K562 (cell line): ENCODE measurements at regions not wholly inside any gene's neighbourhood (a gene's known extent, or its start where the extent isn't known, plus 50 kb on each side); places are given as distances from the start of the nearest gene placed in this dataset.

Experiments used
- ATAC-seq: fragments of 200-7000 bp; cut with Tn5 transposase; 3 replicates; pipeline ENCODE4 v1.9.1; 2020; ENCODE audit warnings: moderate library complexity
- BruUV-seq: library from RNA; stranded (reverse); fragments of 400-500 nt; replicated peaks from 2 replicates; lab custom pipeline; 2021; lab: Mats Ljungman, UMichigan
- CTCF ChIA-PET: fragments of 300-600 bp; formaldehyde crosslinking; extraction: SDS; loops from one replicate; lab custom pipeline; 2021; ENCODE audit warnings: low intra/inter-chr PET ratio; lab: Yijun Ruan, JAX
- POLR2A ChIA-PET: fragments of 300-600, 350-650 bp; sonication (Branson Sonifier 250); formaldehyde crosslinking; extraction: SDS; loops from one replicate; lab custom pipeline; 2021; ENCODE audit warnings: antibody characterized with exemption, inconsistent platforms; lab: Yijun Ruan, JAX
- DNase-seq, 4 experiments: peaks; one replicate each; pipeline versions ENCODE4 v3.0.0 to v3.0.0-alpha.2; 2011 to 2018; ENCODE audit warnings: low spot score in 3 of 4, mixed read lengths in 3 of 4; ENCODE audit errors: extremely low read depth in 1 of 4
- FAIRE-seq: peaks from 2 replicates; lab custom pipeline; 2011; peaks lifted over from hg19 to GRCh38; lab: Jason Lieb, UNC
- H2AFZ ChIP-seq: 2 replicates; pipeline ENCODE4 v1.6.0; 2011; ENCODE audit warnings: low read depth, low read length, control low read depth, inconsistent platforms
- H3K27ac ChIP-seq: fragments of 200-600 bp; 3 replicates; pipeline ENCODE4 v1.8.0; 2011; ENCODE audit warnings: low read depth, mild to moderate bottlenecking, control low read depth, inconsistent platforms, low read length, moderate library complexity, mixed read lengths; ENCODE audit errors: extremely low read depth
- H3K27me3 ChIP-seq, 2 experiments: fragments of 300-600 bp in 1 of 2; 2 replicates in 1 of 2; 3 replicates in 1 of 2; pipeline versions ENCODE4 v1.6.0 to v1.8.0; 2011; ENCODE audit warnings: inconsistent platforms in 2 of 2, low read length in 2 of 2, mild to moderate bottlenecking in 1 of 2, mixed read lengths in 1 of 2, moderate library complexity in 1 of 2; ENCODE audit not compliant: control insufficient read depth in 2 of 2, insufficient read depth in 2 of 2
- H3K36me3 ChIP-seq: fragments of 300-600 bp; 3 replicates; pipeline ENCODE4 v1.8.0; 2011; ENCODE audit warnings: mild to moderate bottlenecking, low read length, inconsistent platforms; ENCODE audit not compliant: control insufficient read depth, insufficient read depth
- H3K4me1 ChIP-seq, 2 experiments: fragments of 200-600 bp in 1 of 2; replicated peaks in 1 of 2; 2 replicates in 1 of 2; 3 replicates in 1 of 2; pipeline versions ENCODE4 v1.5.1 to v1.8.0; 2011; ENCODE audit warnings: inconsistent platforms in 2 of 2, low read length in 2 of 2, mild to moderate bottlenecking in 1 of 2, mixed read lengths in 1 of 2, moderate library complexity in 1 of 2; ENCODE audit not compliant: control insufficient read depth in 2 of 2, insufficient read depth in 2 of 2
- H3K4me2 ChIP-seq: 2 replicates; pipeline ENCODE4 v1.6.1; 2011; ENCODE audit warnings: low read length, control low read depth, inconsistent platforms, mixed read lengths; ENCODE audit not compliant: insufficient read depth
- H3K4me3 ChIP-seq: fragments of 200-600 bp; sonication (generic), shearing (Covaris generic); 2 replicates; pipeline ENCODE4 v1.5.1; 2016; ENCODE audit warnings: control low read depth, inconsistent platforms
- H3K79me2 ChIP-seq: fragments of 200-600 bp; 3 replicates; pipeline ENCODE4 v1.8.0; 2011; ENCODE audit warnings: low read length, inconsistent platforms; ENCODE audit not compliant: control insufficient read depth, insufficient read depth
- H3K9ac ChIP-seq, 2 experiments: 2 replicates each; pipeline versions ENCODE4 v1.6.0 to v1.6.1; 2011; ENCODE audit warnings: low read depth in 2 of 2, low read length in 2 of 2, control low read depth in 1 of 2, inconsistent platforms in 1 of 2, mild to moderate bottlenecking in 1 of 2, mixed read lengths in 1 of 2; ENCODE audit not compliant: insufficient read depth in 1 of 2
- H3K9me1 ChIP-seq: one replicate; pipeline ENCODE4 v1.6.0; 2011; ENCODE audit warnings: inconsistent platforms, mild to moderate bottlenecking, low read length, moderate library complexity; ENCODE audit not compliant: control insufficient read depth, insufficient read depth
- H3K9me3 ChIP-seq: replicated peaks from 2 replicates; pipeline ENCODE4 v1.5.1; 2011; ENCODE audit warnings: low read depth, low read length, inconsistent platforms; ENCODE audit not compliant: control insufficient read depth, insufficient read depth
- H4K20me1 ChIP-seq: replicated peaks from 2 replicates; pipeline ENCODE4 v1.6.1; 2011; ENCODE audit warnings: low read length, inconsistent platforms, mixed read lengths; ENCODE audit not compliant: control insufficient read depth, insufficient read depth
- ARNT ChIP-seq, 2 experiments: fragments of 450-650 bp; IDR thresholded peaks; 2 replicates each; pipeline ENCODE4 v1.6.1; 2016; ENCODE audit warnings: mild to moderate bottlenecking in 1 of 2
- DLX4 ChIP-seq: fragments of 250-450 bp; sonication (Bioruptor Pico); IDR thresholded peaks from 2 replicates; pipeline ENCODE4 v1.6.1; 2021; ENCODE audit warnings: mild to moderate bottlenecking
- FOXK1 ChIP-seq: sonication (generic); formaldehyde crosslinking; IDR thresholded peaks from 2 replicates; pipeline ENCODE4 v1.8.0; 2022; ENCODE audit warnings: missing genetic modification reagents, mild to moderate bottlenecking, borderline replicate concordance
- HDAC3 ChIP-seq: fragments of 450-650 bp; IDR thresholded peaks from 2 replicates; pipeline ENCODE4 v1.6.1; 2018; ENCODE audit warnings: borderline replicate concordance, mild to moderate bottlenecking, moderate library complexity; ENCODE audit not compliant: partially characterized antibody
- HDAC8 ChIP-seq: fragments of 450-650 bp; IDR thresholded peaks from 2 replicates; pipeline ENCODE4 v1.6.1; 2016; ENCODE audit warnings: mild to moderate bottlenecking, missing genetic modification characterization, moderate library complexity, missing compliant biosample characterization
- NCOA1 ChIP-seq: fragments of 450-650 bp; IDR thresholded peaks from 2 replicates; pipeline ENCODE4 v1.6.1; 2016; ENCODE audit warnings: low read depth
- PKNOX1 ChIP-seq: fragments of 450-650 bp; IDR thresholded peaks from 2 replicates; pipeline ENCODE4 v1.6.1; 2016
- RERE ChIP-seq: sonication (generic); formaldehyde crosslinking; IDR thresholded peaks from 2 replicates; pipeline ENCODE4 v1.8.0; 2023; ENCODE audit warnings: missing genetic modification reagents, mild to moderate bottlenecking, borderline replicate concordance
- SRSF1 ChIP-seq: fragments of 200-400 bp; formaldehyde crosslinking; IDR thresholded peaks from 2 replicates; pipeline ENCODE4 v1.6.1; 2017; ENCODE audit warnings: mild to moderate bottlenecking, low read depth, low read length, moderate library complexity
- TCF7 ChIP-seq: sonication (generic); IDR thresholded peaks from 2 replicates; pipeline ENCODE4 v1.6.1; 2016; ENCODE audit warnings: antibody characterized with exemption, borderline replicate concordance
- ZBTB5 ChIP-seq: fragments of 450-650 bp; IDR thresholded peaks from 2 replicates; pipeline ENCODE4 v1.6.1; 2017; ENCODE audit warnings: antibody characterized with exemption
- WGBS: fragments of 100-300 bp; shearing (Covaris generic); methylation state at CpG from one replicate; pipeline ENCODE4 v1.1.6; 2016; ENCODE audit warnings: low coverage, mixed read lengths; ENCODE audit not compliant: insufficient coverage; ENCODE audit errors: missing lambda C conversion rate; 5-methylcytosine and 5-hydroxymethylcytosine counted together
- in situ Hi-C: fragments of 300-500 bp; cut with MboI; formaldehyde crosslinking; loops from 4 replicates; pipeline ENCODE4 v1.15.0; 2018; ENCODE audit warnings: inconsistent platforms, mixed read lengths
- intact Hi-C: fragments of 100-400 bp; cut with micrococcal nuclease; formaldehyde crosslinking; loops from 2 replicates; pipeline ENCODE4 v1.14.2; 2022

GRCh38 chr13:80235166-80235966, 105.6 kb downstream of the SPRY2 start:
- Histone ChIP-seq H3K9me1 (no peaks in the 10 kb centered on the region), H3K4me2 (no peak overlapping the region), H3K36me3 (no peaks in the 10 kb centered on the region), H2AFZ (no peak overlapping the region), H3K27me3 (no peaks in the 10 kb centered on the region), H3K9ac (no peak overlapping the region), H3K79me2 (no peaks in the 10 kb centered on the region), H3K9me3 (no peaks in the 10 kb centered on the region), H3K4me3 (no peak overlapping the region), H3K27ac (no peak overlapping the region), H4K20me1 (no peaks in the 10 kb centered on the region), H3K4me1 (no peaks in the 10 kb centered on the region)
- TF ChIP-seq FOXK1 (CRISPR knock-in tag) = no peak
- no peak for TF ChIP-seq TCF7
- TF ChIP-seq RERE (CRISPR knock-in tag) = no peak
- no peak for TF ChIP-seq DLX4 (CRISPR knock-in tag)
- TF ChIP-seq HDAC8 (tag) = no peak
- no peak for TF ChIP-seq ARNT (IDR thresholded peaks at IDR 0.05)
- no peak for TF ChIP-seq NCOA1
- no peak for TF ChIP-seq SRSF1
- TF ChIP-seq ZBTB5 = no peak
- no peak for TF ChIP-seq PKNOX1
- no peak for TF ChIP-seq HDAC3
- FAIRE-seq = no peak
- no peak for DNase-seq
- ChIA-PET POLR2A (no interaction called here), CTCF (no interaction called here)
- no peak for ATAC-seq
- in situ Hi-C loops = no loop called here
- 0% methylated on average over 10 of the region's 10 CpGs for WGBS
- no TSS peak for BruUV-seq
- intact Hi-C loops = no loop called here
